Body of pancreas (tissue), 4 donors: ENCODE measurements at regions not wholly inside any gene's neighbourhood (a gene's known extent, or its start where the extent isn't known, plus 50 kb on each side); places are given as distances from the start of the nearest gene placed in this dataset.
A peak's percentile ranks its signal among the peaks of the same experiment; 100 is the strongest.

ENCODE experiments used
- ATAC-seq: fragments of 150-250 bp; one replicate; pipeline ENCODE4 v1.9.1; 2016
- DNase-seq, 4 donors: peaks; one replicate each; pipeline ENCODE4 v3.0.0-alpha.2; 2019
- H3K27ac ChIP-seq, 4 donors: fragments of 200-600 bp; sonication (generic); 1 replicate in 3 of 4; 2 replicates in 1 of 4; pipeline versions ENCODE4 v1.5.1 to v1.6.1; 2016 to 2019; ENCODE audit warnings: mild to moderate bottlenecking in 1 of 4, mixed read lengths in 1 of 4, moderate library complexity in 1 of 4
- H3K27me3 ChIP-seq, 2 donors: fragments of 200-600 bp; sonication (generic); one replicate each; pipeline ENCODE4 v1.6.0; 2016; ENCODE audit warnings: mild to moderate bottlenecking in 1 of 2
- H3K36me3 ChIP-seq, 2 donors: fragments of 200-600 bp; sonication (generic); replicated peaks in 1 of 2; 2 replicates each; pipeline ENCODE4 v1.5.1; 2016; ENCODE audit warnings: low read depth in 2 of 2; ENCODE audit not compliant: insufficient read depth in 1 of 2
- H3K4me1 ChIP-seq: fragments of 200-600 bp; sonication (generic); one replicate; pipeline ENCODE4 v1.6.0; 2016
- H3K4me3 ChIP-seq, 2 donors: fragments of 200-600 bp; sonication (generic); 1 replicate in 1 of 2; 2 replicates in 1 of 2; pipeline ENCODE4 v1.5.1; 2016 to 2019
- H3K9me3 ChIP-seq, 3 donors: fragments of 200-600 bp; sonication (generic); 1 replicate in 2 of 3; 2 replicates in 1 of 3; pipeline ENCODE4 v1.5.1; 2016
- POLR2A ChIP-seq, 3 donors: fragments of 450-650 bp; IDR thresholded peaks; one replicate each; pipeline ENCODE4 v1.6.1; 2016; ENCODE audit warnings: antibody characterized with exemption in 3 of 3, mild to moderate bottlenecking in 2 of 3
- WGBS, 2 donors: methylation state at CpG; one replicate each; pipeline ENCODE4 v1.1.5; 2017; 5-methylcytosine and 5-hydroxymethylcytosine counted together
- intact Hi-C: fragments of 100-400 bp; cut with DNase I; formaldehyde crosslinking; loops from one replicate; pipeline ENCODE4 v1.15.1; 2023
- TF ChIP-seq, protein P1 (sequence below), 7 experiments: fragments of 450-650 bp in 4 of 7; fragments of 200-600 bp in 3 of 7; sonication (generic) in 3 of 7; IDR thresholded peaks; one replicate each; pipeline ENCODE4 v1.5.1; 2016 to 2019; ENCODE audit warnings: antibody characterized with exemption in 7 of 7

DNA sequence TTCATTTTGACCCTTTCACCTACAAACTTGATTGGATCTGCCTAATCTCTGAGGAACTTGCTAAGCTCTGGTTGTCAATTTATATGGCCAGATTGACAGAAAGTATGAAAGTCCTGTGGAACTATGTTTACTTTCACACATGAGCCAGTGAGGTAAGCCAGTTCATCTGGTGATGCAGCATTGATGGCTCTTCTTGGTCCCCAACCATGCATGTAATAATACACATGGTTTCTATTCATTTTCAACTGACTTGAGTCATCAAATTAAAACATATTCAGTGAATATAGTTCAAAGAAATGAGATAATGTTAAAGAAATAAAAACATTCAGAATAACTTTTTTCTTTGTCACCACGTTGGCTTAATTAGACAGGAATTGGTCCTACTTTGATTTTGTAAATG is 336.1 kb upstream of the THBS1 start:
- no peak for TF ChIP-seq POLR2A (IDR thresholded peaks at IDR 0.05)
- TF ChIP-seq, protein P1, sequence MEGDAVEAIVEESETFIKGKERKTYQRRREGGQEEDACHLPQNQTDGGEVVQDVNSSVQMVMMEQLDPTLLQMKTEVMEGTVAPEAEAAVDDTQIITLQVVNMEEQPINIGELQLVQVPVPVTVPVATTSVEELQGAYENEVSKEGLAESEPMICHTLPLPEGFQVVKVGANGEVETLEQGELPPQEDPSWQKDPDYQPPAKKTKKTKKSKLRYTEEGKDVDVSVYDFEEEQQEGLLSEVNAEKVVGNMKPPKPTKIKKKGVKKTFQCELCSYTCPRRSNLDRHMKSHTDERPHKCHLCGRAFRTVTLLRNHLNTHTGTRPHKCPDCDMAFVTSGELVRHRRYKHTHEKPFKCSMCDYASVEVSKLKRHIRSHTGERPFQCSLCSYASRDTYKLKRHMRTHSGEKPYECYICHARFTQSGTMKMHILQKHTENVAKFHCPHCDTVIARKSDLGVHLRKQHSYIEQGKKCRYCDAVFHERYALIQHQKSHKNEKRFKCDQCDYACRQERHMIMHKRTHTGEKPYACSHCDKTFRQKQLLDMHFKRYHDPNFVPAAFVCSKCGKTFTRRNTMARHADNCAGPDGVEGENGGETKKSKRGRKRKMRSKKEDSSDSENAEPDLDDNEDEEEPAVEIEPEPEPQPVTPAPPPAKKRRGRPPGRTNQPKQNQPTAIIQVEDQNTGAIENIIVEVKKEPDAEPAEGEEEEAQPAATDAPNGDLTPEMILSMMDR (IDR thresholded peaks at IDR 0.05): no peak
- Histone ChIP-seq H3K4me1 (peaks cover 23% of the 10 kb centered on the region), H3K27me3 (no peaks in the 10 kb centered on the region), H3K36me3 (no peaks in the 10 kb centered on the region), H3K4me3 (no peak overlapping the region), H3K9me3 (no peaks in the 10 kb centered on the region), H3K27ac (no peak overlapping the region)
- WGBS, 2 donors: 88% methylated on average over 1 of the region's 1 CpG
- intact Hi-C loops: no loop called here
- ATAC-seq (no peak), DNase-seq (no peak)

DNA sequence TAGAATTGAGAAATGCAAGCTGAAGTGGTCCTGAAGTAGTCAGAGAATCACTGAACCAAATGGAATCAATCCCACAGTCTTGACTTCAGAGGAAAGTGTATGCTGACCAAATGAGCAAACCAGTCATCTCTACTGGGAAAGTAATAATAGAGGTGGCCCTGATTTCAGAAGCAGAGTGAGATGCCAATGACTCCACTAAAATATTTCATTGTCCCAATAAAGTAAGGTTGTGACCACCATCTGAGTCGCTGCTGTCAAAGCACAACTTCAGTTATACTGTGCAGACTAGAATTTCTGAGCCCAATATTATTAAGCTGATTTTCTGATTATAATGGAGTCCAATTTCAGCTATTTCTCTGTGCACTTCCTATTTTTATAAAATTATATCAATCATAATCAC is 334.4 kb upstream of the THBS1 start:
- H3K9me3 ChIP-seq: no peaks in the 10 kb centered on the region
- H3K27me3 ChIP-seq: no peaks in the 10 kb centered on the region
- H3K4me3 ChIP-seq: no peak overlapping the region
- TF ChIP-seq, protein P1 (IDR thresholded peaks at IDR 0.05): no peak
- no peak for TF ChIP-seq POLR2A (IDR thresholded peaks at IDR 0.05)
- intact Hi-C loops: no loop called here
- DNase-seq (no peak), ATAC-seq (no peak)
- peaks cover 24% of the 10 kb centered on the region for H3K4me1 ChIP-seq
- 92 to 100% methylated on average over 1 of the region's 1 CpG for WGBS, 2 donors
- no peak overlapping the region for H3K27ac ChIP-seq
- H3K36me3 ChIP-seq: no peaks in the 10 kb centered on the region

DNA sequence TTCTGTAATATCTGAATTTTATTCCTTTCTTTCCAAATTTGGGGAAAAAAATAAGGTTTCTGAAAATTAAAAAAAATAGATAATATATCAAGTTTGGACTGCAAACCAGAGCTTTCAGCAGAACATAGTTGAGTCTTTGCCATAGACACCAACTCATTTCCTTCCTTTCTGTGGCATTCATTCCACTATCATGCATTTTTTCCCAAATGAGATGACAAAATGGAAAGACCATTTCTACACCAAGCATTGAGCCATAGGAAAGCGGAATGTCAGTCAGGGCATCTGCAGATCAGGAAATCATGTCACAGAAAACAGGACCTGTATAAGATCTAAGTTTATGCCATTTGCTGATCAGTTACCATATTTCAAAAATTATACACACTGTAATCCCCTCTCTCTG is 333.3 kb upstream of the THBS1 start:
- Histone ChIP-seq H3K4me1 (peaks cover 23% of the 10 kb centered on the region), H3K4me3 (no peak overlapping the region), H3K9me3 (no peaks in the 10 kb centered on the region), H3K27me3 (no peaks in the 10 kb centered on the region), H3K36me3 (no peaks in the 10 kb centered on the region), H3K27ac (peak overlapping the region in 1 of 4 donors; percentile 6)
- ATAC-seq: no peak
- intact Hi-C loops: no loop called here
- TF ChIP-seq POLR2A (IDR thresholded peaks at IDR 0.05): no peak
- TF ChIP-seq, protein P1 (IDR thresholded peaks at IDR 0.05): no peak
- DNase-seq: no peak
- 96 to 100% methylated on average over 1 of the region's 1 CpG for WGBS, 2 donors

DNA sequence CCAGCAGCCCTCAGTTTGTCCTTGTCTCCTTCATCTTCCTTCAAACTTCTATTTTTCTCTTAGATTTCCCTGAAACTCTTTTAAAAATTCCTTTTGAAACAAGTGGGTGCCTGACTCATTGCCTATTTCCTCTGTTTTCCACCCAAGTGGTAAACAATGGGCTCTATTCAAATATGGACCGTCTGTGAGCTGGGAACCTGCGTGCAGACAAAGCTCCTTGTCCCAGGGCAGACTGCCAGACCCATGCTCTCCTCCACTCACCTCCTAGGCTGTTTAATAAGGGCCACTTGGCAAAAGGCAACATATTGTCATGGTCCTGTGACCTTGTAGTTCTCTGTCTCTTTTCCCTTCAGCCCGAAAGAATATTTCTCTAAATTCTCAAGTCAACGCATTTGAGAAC is 332.7 kb upstream of the THBS1 start:
- 25 to 29% methylated on average over 4 of the region's 4 CpGs for WGBS, 2 donors
- Histone ChIP-seq H3K9me3 (no peaks in the 10 kb centered on the region), H3K27ac (peak overlapping the region in 2 of 4 donors; percentile 7 to 37), H3K4me3 (no peak overlapping the region), H3K4me1 (peaks cover 18% of the 10 kb centered on the region), H3K36me3 (no peaks in the 10 kb centered on the region), H3K27me3 (no peaks in the 10 kb centered on the region)
- peak; percentile 65 for ATAC-seq
- TF ChIP-seq POLR2A (IDR thresholded peaks at IDR 0.05): no peak
- TF ChIP-seq, protein P1 (IDR thresholded peaks at IDR 0.05): no peak
- DNase-seq: peak; percentile 25 to 63 (median 49)
- intact Hi-C loops: no loop called here

DNA sequence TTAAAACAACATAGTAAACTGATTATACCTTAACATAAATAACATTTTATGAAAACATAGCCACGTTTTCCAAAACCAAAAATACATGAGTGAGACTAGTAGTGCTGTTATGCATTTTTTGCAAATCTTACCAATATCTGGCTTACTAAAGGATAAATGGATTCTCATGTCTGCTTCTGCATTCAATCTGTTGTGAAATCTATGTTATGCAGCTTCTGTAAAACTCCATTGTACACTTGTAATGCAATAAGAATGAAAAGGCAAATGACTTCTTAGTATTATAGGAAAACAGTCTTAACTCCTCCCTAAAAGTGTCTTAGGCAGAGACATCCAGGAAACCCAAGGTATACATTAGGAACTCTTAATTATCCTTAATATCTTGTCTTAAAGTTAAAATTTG is 330.9 kb upstream of the THBS1 start:
- Histone ChIP-seq H3K9me3 (no peaks in the 10 kb centered on the region), H3K36me3 (no peaks in the 10 kb centered on the region), H3K4me3 (no peak overlapping the region), H3K27ac (no peak overlapping the region), H3K27me3 (no peaks in the 10 kb centered on the region), H3K4me1 (peaks cover 18% of the 10 kb centered on the region)
- DNase-seq: no peak
- no peak for ATAC-seq
- WGBS, 2 donors: 34 to 87% methylated on average over 1 of the region's 1 CpG
- TF ChIP-seq POLR2A (IDR thresholded peaks at IDR 0.05): no peak
- TF ChIP-seq, protein P1 (IDR thresholded peaks at IDR 0.05): no peak
- intact Hi-C loops: no loop called here
